ENCODE measurements at regions not wholly inside any gene's neighbourhood (a gene's known extent, or its start where the extent isn't known, plus 50 kb on each side); places are given as distances from the start of the nearest gene placed in this dataset.

GRCh38 chr5:66338828-66339227 lies 194.7 kb downstream of the SREK1 start:
- ChIA-PET POLR2A (no interaction called here), CTCF (no interaction called here)
- no peak for DNase-seq (ENCODE audit: low read depth, low spot score)
- Histone ChIP-seq H3K27ac (ENCODE audit: low read depth, low read length) (no peak overlapping the region), H3K27me3 (ENCODE audit: control insufficient read depth, insufficient read depth, low read length) (no peaks in the 10 kb centered on the region), H3K4me3 (ENCODE audit: low read depth, low read length) (no peak overlapping the region), H3K9me3 (ENCODE audit: control insufficient read depth, insufficient read depth, low read length) (no peaks in the 10 kb centered on the region)
- no peak for TF ChIP-seq CTCF (IDR thresholded peaks at IDR 0.05; ENCODE audit: low read depth, low read length)

GRCh38 chr5:66339896-66340295 lies 195.8 kb downstream of the SREK1 start:
- no peak for TF ChIP-seq CTCF (IDR thresholded peaks at IDR 0.05; ENCODE audit: low read depth, low read length)
- ChIA-PET CTCF (no interaction called here), POLR2A (no interaction called here)
- no peaks in the 10 kb centered on the region for H3K27me3 ChIP-seq (ENCODE audit: control insufficient read depth, insufficient read depth, low read length)
- H3K27ac ChIP-seq (ENCODE audit: low read depth, low read length), result no peak overlapping the region
- no peaks in the 10 kb centered on the region for H3K9me3 ChIP-seq (ENCODE audit: control insufficient read depth, insufficient read depth, low read length)
- no peak overlapping the region for H3K4me3 ChIP-seq (ENCODE audit: low read depth, low read length)
- DNase-seq (ENCODE audit: low read depth, low spot score), result no peak

GRCh38 chr5:66340786-66341185 lies 196.7 kb downstream of the SREK1 start:
- ChIA-PET POLR2A (no interaction called here), CTCF (no interaction called here)
- no peaks in the 10 kb centered on the region for H3K27me3 ChIP-seq (ENCODE audit: control insufficient read depth, insufficient read depth, low read length)
- H3K4me3 ChIP-seq (ENCODE audit: low read depth, low read length), result no peak overlapping the region
- no peak for DNase-seq (ENCODE audit: low read depth, low spot score)
- no peak for TF ChIP-seq CTCF (IDR thresholded peaks at IDR 0.05; ENCODE audit: low read depth, low read length)
- no peak overlapping the region for H3K27ac ChIP-seq (ENCODE audit: low read depth, low read length)
- no peaks in the 10 kb centered on the region for H3K9me3 ChIP-seq (ENCODE audit: control insufficient read depth, insufficient read depth, low read length)

GRCh38 chr5:66342341-66342880 lies 198.3 kb downstream of the SREK1 start:
- Histone ChIP-seq H3K4me3 (ENCODE audit: low read depth, low read length) (no peak overlapping the region), H3K27ac (ENCODE audit: low read depth, low read length) (no peak overlapping the region), H3K27me3 (ENCODE audit: control insufficient read depth, insufficient read depth, low read length) (no peaks in the 10 kb centered on the region), H3K9me3 (ENCODE audit: control insufficient read depth, insufficient read depth, low read length) (no peaks in the 10 kb centered on the region)
- DNase-seq (ENCODE audit: low read depth, low spot score), result no peak
- TF ChIP-seq CTCF (IDR thresholded peaks at IDR 0.05; ENCODE audit: low read depth, low read length), result no peak
- CTCF ChIA-PET, result interaction anchor here (2.3 kb wide), 1 partner anchor 36 kb away, joined by 8 read pairs; no protein-coding TSS in a partner anchor
- POLR2A ChIA-PET, result no interaction called here

- no peaks in the 10 kb centered on the region for H3K27me3 ChIP-seq (ENCODE audit: control insufficient read depth, insufficient read depth, low read length)
- no peak for DNase-seq (ENCODE audit: low read depth, low spot score)
- no peaks in the 10 kb centered on the region for H3K9me3 ChIP-seq (ENCODE audit: control insufficient read depth, insufficient read depth, low read length)
- H3K27ac ChIP-seq (ENCODE audit: low read depth, low read length), result no peak overlapping the region
- TF ChIP-seq CTCF (IDR thresholded peaks at IDR 0.05; ENCODE audit: low read depth, low read length), result no peak
- ChIA-PET CTCF (interaction anchor here (2.3 kb wide), 1 partner anchor 37 kb away, joined by 8 read pairs; no protein-coding TSS in a partner anchor), POLR2A (no interaction called here)
- no peak overlapping the region for H3K4me3 ChIP-seq (ENCODE audit: low read depth, low read length)
Observed at GRCh38 chr5:66343370-66344071, 199.4 kb downstream of the SREK1 start.

Measured in AG04450 (cell line).